Uterus (tissue), 2 donors: ENCODE measurements at regions not wholly inside any gene's neighbourhood (a gene's known extent, or its start where the extent isn't known, plus 50 kb on each side); places are given as distances from the start of the nearest gene placed in this dataset.

Experiments used
- POLR2A ChIP-seq, 2 donors: fragments of 450-650 bp; IDR thresholded peaks; one replicate each; pipeline ENCODE4 v1.6.1; 2016; ENCODE audit warnings: antibody characterized with exemption in 2 of 2, mild to moderate bottlenecking in 1 of 2, moderate library complexity in 1 of 2
- TF ChIP-seq, protein P1 (sequence below), 4 experiments: fragments of 200-600 bp in 2 of 4; fragments of 450-650 bp in 2 of 4; sonication (generic) in 2 of 4; IDR thresholded peaks; one replicate each; pipeline ENCODE4 v1.5.1; 2016 to 2019; ENCODE audit warnings: antibody characterized with exemption in 4 of 4, mild to moderate bottlenecking in 2 of 4, moderate library complexity in 1 of 4

DNA sequence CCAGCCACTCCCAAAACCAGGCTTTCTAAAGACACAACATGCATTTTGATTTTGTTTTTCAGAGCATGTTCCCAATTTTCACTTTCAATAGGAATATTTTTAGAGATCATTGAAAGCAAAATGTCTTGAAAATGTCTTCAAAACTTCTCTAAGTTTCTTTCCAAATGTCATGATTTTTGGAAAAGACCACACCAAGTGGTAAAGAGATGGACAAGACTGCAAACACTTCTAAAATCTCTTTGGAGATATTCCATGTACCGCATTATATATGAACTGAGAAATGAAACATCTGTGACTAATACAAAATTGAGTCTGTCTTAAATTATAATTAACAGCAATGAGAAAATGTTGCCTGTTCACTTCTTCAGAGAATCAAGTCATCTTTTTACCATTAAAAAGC lies 418.0 kb upstream of the PKN2 start:
- TF ChIP-seq, protein P1, sequence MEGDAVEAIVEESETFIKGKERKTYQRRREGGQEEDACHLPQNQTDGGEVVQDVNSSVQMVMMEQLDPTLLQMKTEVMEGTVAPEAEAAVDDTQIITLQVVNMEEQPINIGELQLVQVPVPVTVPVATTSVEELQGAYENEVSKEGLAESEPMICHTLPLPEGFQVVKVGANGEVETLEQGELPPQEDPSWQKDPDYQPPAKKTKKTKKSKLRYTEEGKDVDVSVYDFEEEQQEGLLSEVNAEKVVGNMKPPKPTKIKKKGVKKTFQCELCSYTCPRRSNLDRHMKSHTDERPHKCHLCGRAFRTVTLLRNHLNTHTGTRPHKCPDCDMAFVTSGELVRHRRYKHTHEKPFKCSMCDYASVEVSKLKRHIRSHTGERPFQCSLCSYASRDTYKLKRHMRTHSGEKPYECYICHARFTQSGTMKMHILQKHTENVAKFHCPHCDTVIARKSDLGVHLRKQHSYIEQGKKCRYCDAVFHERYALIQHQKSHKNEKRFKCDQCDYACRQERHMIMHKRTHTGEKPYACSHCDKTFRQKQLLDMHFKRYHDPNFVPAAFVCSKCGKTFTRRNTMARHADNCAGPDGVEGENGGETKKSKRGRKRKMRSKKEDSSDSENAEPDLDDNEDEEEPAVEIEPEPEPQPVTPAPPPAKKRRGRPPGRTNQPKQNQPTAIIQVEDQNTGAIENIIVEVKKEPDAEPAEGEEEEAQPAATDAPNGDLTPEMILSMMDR (IDR thresholded peaks at IDR 0.05): no peak
- no peak for TF ChIP-seq POLR2A (IDR thresholded peaks at IDR 0.05)
